ENCODE measurements at regions not wholly inside any gene's neighbourhood (a gene's known extent, or its start where the extent isn't known, plus 50 kb on each side); places are given as distances from the start of the nearest gene placed in this dataset.
"Not testable (repeated sequence)": the region's sequence is repeated elsewhere in the genome, so short reads cannot be mapped to it uniquely, and the experiment has no call there.

DNA sequence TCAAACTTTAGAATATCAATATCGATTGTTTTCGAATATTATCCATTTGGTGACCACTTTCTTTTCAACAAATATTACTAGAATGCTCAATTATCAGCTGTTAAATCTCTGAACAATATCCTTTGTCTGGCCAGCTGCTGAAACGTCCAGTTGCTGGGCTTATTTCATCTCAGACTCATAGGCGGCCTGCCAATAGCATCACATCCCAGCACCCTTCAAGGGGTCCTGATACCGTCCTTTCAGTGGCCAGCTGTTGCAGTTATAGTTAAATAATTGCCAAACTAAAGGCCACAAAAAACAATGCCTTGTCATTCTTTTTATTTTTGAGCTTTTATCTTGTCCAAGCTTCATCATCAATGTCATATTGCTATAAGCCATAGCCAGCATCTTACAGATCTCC lies 1006.8 kb upstream of the MANEA start:
- DNase-seq = no peak
- H3K27me3 ChIP-seq (ENCODE audit: low read depth) = no peaks in the 10 kb centered on the region
- no peak overlapping the region for H3K27ac ChIP-seq (replicated peaks)
- intact Hi-C loops (cut with micrococcal nuclease) = no loop called here
- H3K4me1 ChIP-seq = no peaks in the 10 kb centered on the region
- H3K4me3 ChIP-seq = no peak overlapping the region
- H3K36me3 ChIP-seq = no peaks in the 10 kb centered on the region
- no peak for TF ChIP-seq CTCF (IDR thresholded peaks at IDR 0.05; ENCODE audit: borderline replicate concordance)
- no peaks in the 10 kb centered on the region for H3K9me3 ChIP-seq (replicated peaks)

GRCh38 chr6:94562846-94563245 lies 1014.5 kb upstream of the MANEA start:
- Histone ChIP-seq H3K9me3 (replicated peaks) (no peaks in the 10 kb centered on the region), H3K27ac (replicated peaks) (no peak overlapping the region), H3K36me3 (no peaks in the 10 kb centered on the region), H3K4me3 (no peak overlapping the region), H3K4me1 (no peaks in the 10 kb centered on the region), H3K27me3 (ENCODE audit: low read depth) (no peaks in the 10 kb centered on the region)
- intact Hi-C loops (cut with micrococcal nuclease) = no loop called here
- DNase-seq = no peak
- TF ChIP-seq CTCF (IDR thresholded peaks at IDR 0.05; ENCODE audit: borderline replicate concordance) = no peak

GRCh38 chr6:94559829-94560537 lies 1017.4 kb upstream of the MANEA start:
- no peak for TF ChIP-seq CTCF (IDR thresholded peaks at IDR 0.05; ENCODE audit: borderline replicate concordance)
- intact Hi-C loops (cut with micrococcal nuclease) = no loop called here
- no peaks in the 10 kb centered on the region for H3K4me1 ChIP-seq
- no peak overlapping the region for H3K27ac ChIP-seq (replicated peaks)
- H3K9me3 ChIP-seq (replicated peaks) = no peaks in the 10 kb centered on the region
- H3K27me3 ChIP-seq (ENCODE audit: low read depth) = no peaks in the 10 kb centered on the region
- H3K36me3 ChIP-seq = no peaks in the 10 kb centered on the region
- DNase-seq = no peak
- H3K4me3 ChIP-seq = no peak overlapping the region

- H3K27me3 ChIP-seq (ENCODE audit: low read depth); H3K36me3 ChIP-seq; intact Hi-C loops (cut with micrococcal nuclease); H3K27ac ChIP-seq (replicated peaks); H3K4me3 ChIP-seq; DNase-seq; H3K9me3 ChIP-seq (replicated peaks); H3K4me1 ChIP-seq: not testable (repeated sequence)
Measured at GRCh38 chr6:94557207-94557606, 1020.1 kb upstream of the MANEA start.

DNA sequence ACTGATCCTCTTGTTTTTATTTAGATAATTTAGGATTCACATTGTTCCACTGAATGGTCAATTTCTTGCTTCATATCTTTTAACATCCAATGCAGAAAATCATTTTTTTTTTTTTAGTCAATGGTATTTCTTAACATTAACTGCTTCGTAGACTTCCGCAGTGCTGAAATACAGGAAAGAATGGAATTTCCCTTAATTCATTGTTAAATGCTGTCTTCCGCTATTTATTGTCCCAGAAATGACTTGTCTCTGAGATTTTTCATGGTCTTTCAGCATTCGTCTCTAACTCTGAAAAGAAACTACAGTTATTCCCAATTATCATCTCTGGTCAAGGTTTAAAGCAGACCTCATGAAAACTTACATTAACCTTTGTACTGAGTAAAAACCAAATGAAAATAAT lies 1029.1 kb upstream of the MANEA start:
- H3K27ac ChIP-seq (replicated peaks) = no peak overlapping the region
- H3K4me1 ChIP-seq = no peaks in the 10 kb centered on the region
- no peak overlapping the region for H3K4me3 ChIP-seq
- DNase-seq = no peak
- intact Hi-C loops (cut with micrococcal nuclease) = no loop called here
- no peak for TF ChIP-seq CTCF (IDR thresholded peaks at IDR 0.05; ENCODE audit: borderline replicate concordance)
- H3K36me3 ChIP-seq = no peaks in the 10 kb centered on the region
- no peaks in the 10 kb centered on the region for H3K9me3 ChIP-seq (replicated peaks)
- H3K27me3 ChIP-seq (ENCODE audit: low read depth) = no peaks in the 10 kb centered on the region

DNA sequence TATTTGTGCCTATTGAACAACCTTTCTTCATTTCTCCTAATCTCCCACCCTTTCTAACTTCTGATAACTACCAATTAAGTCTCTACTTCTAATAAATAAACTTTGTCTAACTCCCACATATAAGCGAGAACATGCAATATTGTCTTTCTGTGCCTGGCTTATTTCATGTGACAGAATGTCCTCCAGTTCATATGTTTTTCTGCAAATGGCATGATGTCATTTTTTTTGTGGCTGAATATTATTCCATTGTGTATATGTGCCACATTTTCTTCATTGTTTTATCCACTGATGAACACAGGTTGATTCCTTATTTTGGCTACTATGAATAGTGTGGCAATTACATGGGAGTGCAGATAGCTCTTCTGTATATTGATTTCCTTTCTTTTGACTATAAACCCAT lies 1041.5 kb upstream of the MANEA start:
- intact Hi-C loops (cut with micrococcal nuclease) = no loop called here
- no peaks in the 10 kb centered on the region for H3K27me3 ChIP-seq (ENCODE audit: low read depth)
- DNase-seq = no peak
- TF ChIP-seq CTCF (IDR thresholded peaks at IDR 0.05; ENCODE audit: borderline replicate concordance) = no peak
- H3K36me3 ChIP-seq = no peaks in the 10 kb centered on the region
- no peaks in the 10 kb centered on the region for H3K9me3 ChIP-seq (replicated peaks)
- H3K27ac ChIP-seq (replicated peaks) = no peak overlapping the region
- H3K4me1 ChIP-seq = no peaks in the 10 kb centered on the region
- H3K4me3 ChIP-seq = no peak overlapping the region

Measured in left ventricle myocardium inferior (tissue), 1 donor.